Fibroblast of the aortic adventitia (primary cell): ENCODE measurements at regions not wholly inside any gene's neighbourhood (a gene's known extent, or its start where the extent isn't known, plus 50 kb on each side); places are given as distances from the start of the nearest gene placed in this dataset.

Experiments
- DNase-seq: peaks from one replicate; pipeline ENCODE4 v3.0.0-alpha.2; 2010; ENCODE audit warnings: low read depth
- H3K4me3 ChIP-seq: 2 replicates; pipeline ENCODE4 v1.5.1; 2011; ENCODE audit warnings: low read depth, mild to moderate bottlenecking, control low read depth, low read length, moderate library complexity
- TF ChIP-seq, protein P1 (sequence below): IDR thresholded peaks from 2 replicates; pipeline ENCODE4 v1.5.1; 2011; ENCODE audit warnings: mild to moderate bottlenecking, low read length, control low read depth, inconsistent platforms; ENCODE audit not compliant: insufficient read depth

DNA sequence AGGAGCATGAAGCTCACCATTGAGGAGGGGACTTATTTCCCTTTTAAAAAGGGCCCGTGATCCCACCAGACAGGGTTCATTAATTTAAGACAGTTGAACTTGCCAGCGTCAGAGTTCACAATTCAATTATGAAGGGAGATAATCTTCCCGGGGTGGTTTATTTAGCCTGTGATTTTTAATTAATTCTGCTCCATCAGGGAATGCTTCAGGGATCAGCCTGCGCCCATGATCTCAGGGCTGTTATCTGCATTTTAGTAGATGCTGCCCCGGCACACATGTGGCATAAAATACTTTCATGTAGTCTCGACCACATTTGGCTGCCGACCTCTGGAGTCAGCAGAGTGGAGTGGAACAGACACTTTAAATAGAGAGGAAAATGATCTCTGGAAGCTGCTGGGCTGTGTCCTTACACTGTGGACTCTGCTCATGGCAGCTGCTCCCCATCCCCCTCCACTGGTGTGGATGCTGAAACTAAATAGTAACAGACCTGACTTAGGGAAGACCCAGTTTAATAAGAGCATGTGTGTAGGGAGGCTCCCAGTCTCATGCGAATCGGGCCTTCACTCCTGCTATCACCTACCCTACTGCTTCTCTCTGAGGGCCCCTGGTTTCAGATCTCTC lies 256.9 kb downstream of the TEX29 start:
- no peak overlapping the region for H3K4me3 ChIP-seq
- DNase-seq = no peak
- TF ChIP-seq, protein P1, sequence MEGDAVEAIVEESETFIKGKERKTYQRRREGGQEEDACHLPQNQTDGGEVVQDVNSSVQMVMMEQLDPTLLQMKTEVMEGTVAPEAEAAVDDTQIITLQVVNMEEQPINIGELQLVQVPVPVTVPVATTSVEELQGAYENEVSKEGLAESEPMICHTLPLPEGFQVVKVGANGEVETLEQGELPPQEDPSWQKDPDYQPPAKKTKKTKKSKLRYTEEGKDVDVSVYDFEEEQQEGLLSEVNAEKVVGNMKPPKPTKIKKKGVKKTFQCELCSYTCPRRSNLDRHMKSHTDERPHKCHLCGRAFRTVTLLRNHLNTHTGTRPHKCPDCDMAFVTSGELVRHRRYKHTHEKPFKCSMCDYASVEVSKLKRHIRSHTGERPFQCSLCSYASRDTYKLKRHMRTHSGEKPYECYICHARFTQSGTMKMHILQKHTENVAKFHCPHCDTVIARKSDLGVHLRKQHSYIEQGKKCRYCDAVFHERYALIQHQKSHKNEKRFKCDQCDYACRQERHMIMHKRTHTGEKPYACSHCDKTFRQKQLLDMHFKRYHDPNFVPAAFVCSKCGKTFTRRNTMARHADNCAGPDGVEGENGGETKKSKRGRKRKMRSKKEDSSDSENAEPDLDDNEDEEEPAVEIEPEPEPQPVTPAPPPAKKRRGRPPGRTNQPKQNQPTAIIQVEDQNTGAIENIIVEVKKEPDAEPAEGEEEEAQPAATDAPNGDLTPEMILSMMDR = no peak

DNA sequence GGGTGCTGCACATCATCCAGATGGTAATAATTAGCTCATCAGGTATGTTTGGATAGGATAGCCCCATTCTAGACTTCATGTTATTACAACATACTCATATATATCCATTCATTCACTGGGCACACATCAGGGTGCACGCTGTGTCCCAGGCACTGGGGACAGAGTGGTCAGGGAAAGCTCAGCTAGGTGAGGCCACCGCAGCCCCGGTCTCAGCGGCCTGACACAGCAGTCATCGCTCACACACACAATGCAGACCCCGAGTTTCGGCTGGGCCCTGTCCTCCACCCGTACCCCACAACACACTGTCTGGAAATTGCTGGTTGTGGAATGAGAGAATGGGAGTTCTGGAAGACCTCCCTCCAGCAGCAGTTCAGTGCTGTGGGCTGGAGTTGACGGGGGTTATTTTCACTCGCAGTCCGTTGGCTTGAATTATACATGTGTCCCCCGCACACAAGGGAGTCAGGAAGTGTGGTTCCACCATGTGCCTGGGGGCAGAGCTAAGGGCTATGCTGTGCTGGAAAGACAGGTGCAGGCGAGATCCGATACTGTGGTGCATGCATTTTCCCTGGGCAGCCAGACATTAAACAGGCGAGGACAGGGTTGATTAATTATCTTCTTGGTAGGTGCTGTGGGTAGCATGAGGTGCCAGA lies 257.6 kb downstream of the TEX29 start:
- DNase-seq = no peak
- TF ChIP-seq, protein P1 = no peak
- no peak overlapping the region for H3K4me3 ChIP-seq

DNA sequence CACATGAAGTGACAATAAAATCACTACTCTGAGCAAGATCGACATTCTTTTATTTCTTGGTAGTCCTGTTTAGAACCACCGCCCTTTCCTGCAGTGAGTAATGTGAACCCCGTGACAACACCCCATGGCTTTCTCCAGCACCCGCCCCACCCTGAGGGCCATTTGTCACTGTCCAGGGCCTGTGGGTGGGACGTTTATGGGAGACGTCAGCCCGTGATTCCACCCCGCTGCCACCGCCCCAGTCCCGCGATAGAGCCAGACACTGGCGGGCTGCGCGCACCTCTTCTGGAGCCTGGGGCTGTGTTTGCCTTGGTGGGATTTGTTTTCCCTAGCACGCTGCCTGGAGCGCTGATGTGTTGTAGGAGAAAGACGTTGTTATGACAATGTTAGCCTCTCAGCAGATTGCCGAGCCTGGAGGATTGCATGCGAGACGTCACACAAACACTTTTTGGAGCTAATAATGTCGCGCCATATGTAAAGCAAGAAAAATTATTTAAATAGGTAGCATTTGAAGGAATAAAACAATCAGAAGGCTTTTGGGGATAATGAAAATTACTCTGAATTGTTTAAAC lies 263.7 kb downstream of the TEX29 start:
- DNase-seq = no peak
- H3K4me3 ChIP-seq = no peak overlapping the region
- TF ChIP-seq, protein P1 = no peak

DNA sequence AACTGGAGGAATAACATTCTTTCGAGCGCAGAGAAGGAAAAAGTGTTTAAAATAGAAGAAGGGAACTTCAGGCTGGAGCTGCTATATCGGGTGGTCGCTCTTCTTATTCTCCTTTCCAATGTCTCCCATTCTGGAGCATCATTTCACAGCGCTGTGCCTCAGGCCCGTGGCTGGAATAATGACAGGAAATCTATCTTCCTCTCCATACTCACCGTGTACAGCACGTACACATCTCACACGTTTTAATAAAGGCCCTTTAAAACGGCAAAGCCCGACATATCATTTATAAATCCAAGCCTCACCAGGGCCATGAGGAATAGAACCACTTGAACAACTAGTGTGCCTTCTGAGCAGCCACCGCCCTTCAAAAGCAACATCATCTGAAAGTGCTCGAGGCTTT lies 264.4 kb downstream of the TEX29 start:
- TF ChIP-seq, protein P1 = no peak
- DNase-seq = no peak
- no peak overlapping the region for H3K4me3 ChIP-seq

DNA sequence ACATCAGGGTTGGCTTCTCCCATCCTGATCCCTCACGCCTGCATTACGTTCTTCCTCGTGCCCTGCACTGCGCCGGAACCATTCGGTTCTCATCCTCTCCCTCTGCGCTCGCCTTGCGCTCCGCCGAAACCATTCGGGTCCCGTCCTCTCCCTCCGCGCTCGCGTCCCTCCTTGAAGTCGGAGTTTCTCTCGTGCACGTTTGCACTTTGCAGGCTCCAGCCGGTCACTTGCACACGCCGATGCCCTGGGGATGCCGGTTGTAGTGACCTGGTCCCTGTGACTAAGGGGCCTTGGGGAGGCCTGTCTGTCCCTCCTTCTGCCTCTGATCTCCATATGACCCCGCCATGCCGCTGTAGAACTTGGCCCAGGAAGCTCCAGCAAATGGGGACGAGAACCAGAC lies 265.8 kb downstream of the TEX29 start:
- TF ChIP-seq, protein P1 = no peak
- no peak for DNase-seq
- H3K4me3 ChIP-seq = no peak overlapping the region

DNA sequence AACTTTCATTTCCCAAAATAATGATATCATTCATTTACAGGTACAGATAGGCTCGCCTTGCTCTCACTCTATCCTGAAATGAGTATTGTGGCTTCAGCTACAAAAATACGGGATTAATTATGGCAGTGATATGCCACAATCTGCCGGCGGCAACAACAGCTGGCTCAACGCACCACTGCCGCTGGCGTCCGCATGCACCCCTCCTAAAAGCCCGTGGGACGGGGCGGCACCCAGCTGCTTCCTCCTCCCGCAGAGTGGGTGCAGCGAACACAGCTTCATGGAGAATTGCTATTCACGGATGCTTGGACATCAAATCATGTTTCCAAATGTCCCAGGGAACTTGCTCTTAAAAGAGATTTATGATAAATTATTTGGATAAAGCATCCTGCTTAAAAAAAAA lies 266.8 kb downstream of the TEX29 start:
- TF ChIP-seq, protein P1 = no peak
- H3K4me3 ChIP-seq = no peak overlapping the region
- DNase-seq = no peak
